MM.1S (cell line): ENCODE measurements at regions not wholly inside any gene's neighbourhood (a gene's known extent, or its start where the extent isn't known, plus 50 kb on each side); places are given as distances from the start of the nearest gene placed in this dataset.

ENCODE experiments used
- DNase-seq: peaks from one replicate; pipeline ENCODE4 v3.0.0-alpha.2; 2015
- H2AFZ ChIP-seq: fragments of 300-600 bp; sonication (generic); 2 replicates; pipeline ENCODE4 v1.6.0; 2016; ENCODE audit warnings: antibody characterized with exemption, low read length
- H3F3A ChIP-seq: fragments of 300-600 bp; sonication (generic); 2 replicates; pipeline ENCODE4 v1.6.1; 2016; ENCODE audit warnings: mild to moderate bottlenecking, antibody characterized with exemption, low read length, moderate library complexity, mixed read lengths; ENCODE audit not compliant: insufficient read depth
- H3K27ac ChIP-seq: fragments of 300-600 bp; sonication (generic); 2 replicates; pipeline ENCODE4 v1.5.1; 2016; ENCODE audit warnings: mild to moderate bottlenecking, low read length
- H3K27me3 ChIP-seq: fragments of 300-600 bp; sonication (generic); replicated peaks from 2 replicates; pipeline ENCODE4 v1.6.0; 2016; ENCODE audit warnings: low read length; ENCODE audit not compliant: insufficient read depth
- H3K36me3 ChIP-seq: fragments of 300-600 bp; sonication (generic); replicated peaks from 2 replicates; pipeline ENCODE4 v1.6.1; 2016; ENCODE audit warnings: mild to moderate bottlenecking, low read length, mixed read lengths; ENCODE audit not compliant: insufficient read depth
- H3K4me1 ChIP-seq: fragments of 300-600 bp; sonication (generic); 2 replicates; pipeline ENCODE4 v1.6.1; 2016; ENCODE audit warnings: low read length, mixed read lengths
- H3K4me2 ChIP-seq: fragments of 300-600 bp; sonication (generic); 2 replicates; pipeline ENCODE4 v1.6.0; 2016; ENCODE audit warnings: low read depth, low read length
- H3K4me3 ChIP-seq: fragments of 300-600 bp; sonication (generic); 2 replicates; pipeline ENCODE4 v1.5.1; 2016; ENCODE audit warnings: low read length, mixed read lengths
- H3K79me2 ChIP-seq: fragments of 300-600 bp; sonication (generic); 2 replicates; pipeline ENCODE4 v1.6.1; 2016; ENCODE audit warnings: mixed run types, low read length, mixed read lengths
- H3K9ac ChIP-seq: fragments of 300-600 bp; sonication (generic); 2 replicates; pipeline ENCODE4 v1.6.1; 2016; ENCODE audit warnings: low read length, mixed read lengths
- H3K9me2 ChIP-seq: fragments of 300-600 bp; sonication (generic); replicated peaks from 2 replicates; pipeline ENCODE4 v1.6.1; 2016; ENCODE audit warnings: mild to moderate bottlenecking, low read length, mixed read lengths; ENCODE audit not compliant: insufficient read depth
- H3K9me3 ChIP-seq: fragments of 300-600 bp; sonication (generic); replicated peaks from 2 replicates; pipeline ENCODE4 v1.6.1; 2016; ENCODE audit warnings: mild to moderate bottlenecking, low read length, mixed read lengths; ENCODE audit not compliant: insufficient read depth
- H4K20me1 ChIP-seq: fragments of 300-600 bp; sonication (generic); 2 replicates; pipeline ENCODE4 v1.6.1; 2016; ENCODE audit warnings: mild to moderate bottlenecking, low read length, moderate library complexity, mixed read lengths; ENCODE audit not compliant: insufficient read depth
- CTCF ChIP-seq: fragments of 300-600 bp; sonication (generic); IDR thresholded peaks from 2 replicates; pipeline ENCODE4 v1.5.1; 2016; ENCODE audit warnings: antibody characterized with exemption, low read length, mixed read lengths
- EZH2 ChIP-seq: fragments of 300-600 bp; sonication (generic); optimal IDR thresholded peaks from 2 replicates; pipeline ENCODE3; 2017; ENCODE audit warnings: low read depth, mild to moderate bottlenecking, antibody characterized with exemption, low read length, mixed read lengths
- EZH2phosphoT487 ChIP-seq: fragments of 300-600 bp; sonication (generic); IDR thresholded peaks from 2 replicates; pipeline ENCODE4 v1.6.1; 2018; ENCODE audit warnings: antibody characterized with exemption, low read length

- H3K4me1 ChIP-seq = no peaks in the 10 kb centered on the region
- no peaks in the 10 kb centered on the region for H3K36me3 ChIP-seq
- H2AFZ ChIP-seq = no peak overlapping the region
- H3K9me2 ChIP-seq = no peaks in the 10 kb centered on the region
- no peaks in the 10 kb centered on the region for H3K9me3 ChIP-seq
- no peak overlapping the region for H3K4me2 ChIP-seq
- no peaks in the 10 kb centered on the region for H3F3A ChIP-seq
- no peak for DNase-seq
- no peaks in the 10 kb centered on the region for H3K27me3 ChIP-seq
- H3K79me2 ChIP-seq = no peaks in the 10 kb centered on the region
- no peak overlapping the region for H3K4me3 ChIP-seq
- TF ChIP-seq CTCF (no peak), EZH2phosphoT487 (no peak), EZH2 (no peak)
- H4K20me1 ChIP-seq = no peaks in the 10 kb centered on the region
- H3K27ac ChIP-seq = no peak overlapping the region
- no peak overlapping the region for H3K9ac ChIP-seq
Measured at GRCh38 chrX:79601341-79602131, 234.4 kb upstream of the ITM2A start.

- DNase-seq = no peak
- H3K36me3 ChIP-seq = no peaks in the 10 kb centered on the region
Measured at GRCh38 chrX:79592259-79592658, 225.1 kb upstream of the ITM2A start.

GRCh38 chrX:79588233-79588632 is 221.1 kb upstream of the ITM2A start:
- no peak overlapping the region for H3K27ac ChIP-seq
- H3K36me3 ChIP-seq = no peaks in the 10 kb centered on the region
- H3K4me1 ChIP-seq = no peaks in the 10 kb centered on the region
- H3K27me3 ChIP-seq = no peaks in the 10 kb centered on the region
- no peaks in the 10 kb centered on the region for H4K20me1 ChIP-seq
- TF ChIP-seq EZH2phosphoT487 = no peak
- TF ChIP-seq EZH2 = no peak
- no peak for TF ChIP-seq CTCF
- H3K9ac ChIP-seq = no peak overlapping the region
- no peaks in the 10 kb centered on the region for H3K79me2 ChIP-seq
- H3K9me3 ChIP-seq = no peaks in the 10 kb centered on the region
- H3K9me2 ChIP-seq = no peaks in the 10 kb centered on the region
- no peak overlapping the region for H2AFZ ChIP-seq
- DNase-seq = no peak
- H3K4me3 ChIP-seq = no peak overlapping the region
- no peaks in the 10 kb centered on the region for H3F3A ChIP-seq
- H3K4me2 ChIP-seq = no peak overlapping the region

More at GRCh38 chrX:79592259-79592658, 225.1 kb upstream of the ITM2A start:
- Histone ChIP-seq H3K9me3 (no peaks in the 10 kb centered on the region), H3K9ac (no peak overlapping the region), H2AFZ (no peak overlapping the region), H3K9me2 (no peaks in the 10 kb centered on the region), H3K4me1 (no peaks in the 10 kb centered on the region), H3K27ac (no peak overlapping the region), H3F3A (no peaks in the 10 kb centered on the region), H3K4me3 (no peak overlapping the region), H3K27me3 (no peaks in the 10 kb centered on the region), H3K4me2 (no peak overlapping the region), H4K20me1 (no peaks in the 10 kb centered on the region), H3K79me2 (no peaks in the 10 kb centered on the region)
- TF ChIP-seq EZH2 = no peak
- peak; percentile 6; the same call in 1 of the 2 replicates for TF ChIP-seq CTCF
- no peak for TF ChIP-seq EZH2phosphoT487
